PC-3 (cell line): ENCODE measurements at regions not wholly inside any gene's neighbourhood (a gene's known extent, or its start where the extent isn't known, plus 50 kb on each side); places are given as distances from the start of the nearest gene placed in this dataset.

Experiments used
- ATAC-seq: fragments of 200-7000 bp; cut with Tn5 transposase; 2 replicates; pipeline ENCODE4 v1.9.1; 2020; ENCODE audit warnings: mild to moderate bottlenecking, moderate library complexity
- BruUV-seq: library from RNA; stranded (reverse); fragments of 400-500 nt; replicated peaks from 2 replicates; lab custom pipeline; 2021; lab: Mats Ljungman, UMichigan
- CTCF ChIA-PET: fragments of 300-600 bp; sonication (Branson Sonifier 250); formaldehyde crosslinking; loops from one replicate; lab custom pipeline; 2022; ENCODE audit warnings: antibody characterized with exemption; lab: Charles Lee
- POLR2A ChIA-PET: fragments of 300-600 bp; sonication (Branson Sonifier 250); formaldehyde crosslinking; loops from one replicate; lab custom pipeline; 2022; ENCODE audit warnings: antibody characterized with exemption; ENCODE audit not compliant: unreplicated experiment; lab: Charles Lee
- DNase-seq: peaks from one replicate; pipeline ENCODE4 v3.0.0-alpha.2; 2015
- H2AFZ ChIP-seq: fragments of 300-600 bp; sonication (generic); 2 replicates; pipeline ENCODE4 v1.6.0; 2016; ENCODE audit warnings: antibody characterized with exemption, low read length
- H3F3A ChIP-seq: fragments of 300-600 bp; sonication (generic); one replicate; pipeline ENCODE4 v1.6.0; 2017; ENCODE audit warnings: antibody characterized with exemption, low read length, control low read depth, mild to moderate bottlenecking; ENCODE audit not compliant: unreplicated experiment
- H3K27ac ChIP-seq: fragments of 300-600 bp; sonication (generic); 2 replicates; pipeline ENCODE4 v1.5.1; 2016; ENCODE audit warnings: mild to moderate bottlenecking, low read length
- H3K27me3 ChIP-seq: fragments of 300-600 bp; sonication (generic); 2 replicates; pipeline ENCODE4 v1.6.1; 2016; ENCODE audit warnings: low read length, mixed read lengths
- H3K36me3 ChIP-seq: fragments of 300-600 bp; sonication (generic); 2 replicates; pipeline ENCODE4 v1.6.1; 2016; ENCODE audit warnings: low read depth, mixed run types, low read length, mixed read lengths
- H3K4me1 ChIP-seq: fragments of 300-600 bp; sonication (generic); 2 replicates; pipeline ENCODE4 v1.5.1; 2016; ENCODE audit warnings: low read length; ENCODE audit not compliant: insufficient read depth
- H3K4me2 ChIP-seq: fragments of 300-600 bp; sonication (generic); 2 replicates; pipeline ENCODE4 v1.6.0; 2016; ENCODE audit warnings: low read length
- H3K4me3 ChIP-seq: fragments of 300-600 bp; sonication (generic); 2 replicates; pipeline ENCODE4 v1.5.1; 2016; ENCODE audit warnings: mild to moderate bottlenecking, low read length, mixed read lengths
- H3K79me2 ChIP-seq: fragments of 300-600 bp; sonication (generic); 2 replicates; pipeline ENCODE4 v1.6.1; 2017; ENCODE audit warnings: low read length, mixed read lengths
- H3K9ac ChIP-seq: fragments of 300-600 bp; sonication (generic); 2 replicates; pipeline ENCODE4 v1.6.0; 2016; ENCODE audit warnings: mild to moderate bottlenecking, low read length
- H3K9me2 ChIP-seq: fragments of 300-600 bp; sonication (generic); replicated peaks from 2 replicates; pipeline ENCODE4 v1.6.1; 2016; ENCODE audit warnings: mixed run types, low read length, mixed read lengths
- H3K9me3 ChIP-seq: fragments of 300-600 bp; sonication (generic); 2 replicates; pipeline ENCODE4 v1.6.1; 2016; ENCODE audit warnings: low read length, mixed read lengths
- H4K20me1 ChIP-seq: fragments of 300-600 bp; sonication (generic); 2 replicates; pipeline ENCODE4 v1.6.1; 2016; ENCODE audit warnings: low read length, mixed read lengths
- CTCF ChIP-seq: fragments of 300-600 bp; sonication (generic); conservative IDR thresholded peaks from 2 replicates; pipeline ENCODE4 v1.5.1; 2017; ENCODE audit warnings: antibody characterized with exemption, low read depth, mild to moderate bottlenecking, low read length
- EZH2 ChIP-seq: fragments of 300-600 bp; sonication (generic); IDR thresholded peaks from one replicate; pipeline ENCODE4 v1.6.1; 2017; ENCODE audit warnings: antibody characterized with exemption, mild to moderate bottlenecking, low read length; ENCODE audit not compliant: unreplicated experiment
- EZH2phosphoT487 ChIP-seq: fragments of 300-600 bp; sonication (generic); IDR thresholded peaks from 2 replicates; pipeline ENCODE4 v1.6.1; 2018; ENCODE audit warnings: mild to moderate bottlenecking, antibody characterized with exemption, low read length, borderline replicate concordance
- intact Hi-C: fragments of 100-400 bp; cut with micrococcal nuclease; formaldehyde crosslinking; loops from 2 replicates; pipeline ENCODE4 v1.9.0; 2023

GRCh38 chr3:78277801-78278200 lies 1237.9 kb downstream of the ROBO2 start:
- TF ChIP-seq EZH2phosphoT487 (no peak), CTCF (no peak), EZH2 (no peak)
- H2AFZ ChIP-seq, result no peak overlapping the region
- H3K79me2 ChIP-seq, result no peaks in the 10 kb centered on the region
- no peaks in the 10 kb centered on the region for H3K4me1 ChIP-seq
- ChIA-PET POLR2A (no interaction called here), CTCF (no interaction called here)
- no peaks in the 10 kb centered on the region for H3K27me3 ChIP-seq
- H3K9me2 ChIP-seq, result no peaks in the 10 kb centered on the region; the same call in 1 of the 2 replicates
- no peaks in the 10 kb centered on the region for H3K9me3 ChIP-seq
- H3K27ac ChIP-seq, result no peak overlapping the region
- H3K4me2 ChIP-seq, result no peak overlapping the region
- DNase-seq, result no peak
- intact Hi-C loops, result no loop called here
- H3F3A ChIP-seq, result no peaks in the 10 kb centered on the region
- no TSS peak for BruUV-seq
- H4K20me1 ChIP-seq, result no peaks in the 10 kb centered on the region
- no peaks in the 10 kb centered on the region for H3K36me3 ChIP-seq
- H3K9ac ChIP-seq, result no peak overlapping the region
- no peak overlapping the region for H3K4me3 ChIP-seq
- ATAC-seq, result no peak

- Histone ChIP-seq H4K20me1 (no peaks in the 10 kb centered on the region), H3K27me3 (no peaks in the 10 kb centered on the region), H3K27ac (no peak overlapping the region), H3K9ac (no peak overlapping the region), H3K9me3 (no peaks in the 10 kb centered on the region), H3K79me2 (no peaks in the 10 kb centered on the region), H3K4me1 (no peaks in the 10 kb centered on the region), H3K4me3 (no peak overlapping the region), H2AFZ (no peak overlapping the region), H3K36me3 (no peaks in the 10 kb centered on the region), H3F3A (no peaks in the 10 kb centered on the region), H3K9me2 (no peaks in the 10 kb centered on the region; the same call in 1 of the 2 replicates), H3K4me2 (no peak overlapping the region)
- DNase-seq (no peak), ATAC-seq (no peak)
- intact Hi-C loops, result no loop called here
- CTCF ChIA-PET, result no interaction called here
- POLR2A ChIA-PET, result no interaction called here
- no TSS peak for BruUV-seq
- TF ChIP-seq EZH2 (no peak), EZH2phosphoT487 (no peak), CTCF (no peak)
Observed at GRCh38 chr3:78279091-78279490, 1239.2 kb downstream of the ROBO2 start.

GRCh38 chr3:78281381-78281780 lies 1241.5 kb downstream of the ROBO2 start:
- no peak overlapping the region for H3K9ac ChIP-seq
- H3F3A ChIP-seq, result no peaks in the 10 kb centered on the region
- H3K4me3 ChIP-seq, result no peak overlapping the region
- H3K36me3 ChIP-seq, result no peaks in the 10 kb centered on the region
- H3K27me3 ChIP-seq, result no peaks in the 10 kb centered on the region
- ATAC-seq (no peak), DNase-seq (no peak)
- ChIA-PET CTCF (no interaction called here), POLR2A (no interaction called here)
- H3K4me1 ChIP-seq, result no peaks in the 10 kb centered on the region
- no peaks in the 10 kb centered on the region for H3K9me3 ChIP-seq
- H3K27ac ChIP-seq, result no peak overlapping the region
- H3K79me2 ChIP-seq, result no peaks in the 10 kb centered on the region
- TF ChIP-seq EZH2 (no peak), EZH2phosphoT487 (no peak), CTCF (no peak)
- no peak overlapping the region for H2AFZ ChIP-seq
- H3K9me2 ChIP-seq, result no peaks in the 10 kb centered on the region
- H3K4me2 ChIP-seq, result no peak overlapping the region
- intact Hi-C loops, result no loop called here
- BruUV-seq, result no TSS peak
- no peaks in the 10 kb centered on the region for H4K20me1 ChIP-seq
